ENCODE measurements at regions not wholly inside any gene's neighbourhood (a gene's known extent, or its start where the extent isn't known, plus 50 kb on each side); places are given as distances from the start of the nearest gene placed in this dataset.

DNA sequence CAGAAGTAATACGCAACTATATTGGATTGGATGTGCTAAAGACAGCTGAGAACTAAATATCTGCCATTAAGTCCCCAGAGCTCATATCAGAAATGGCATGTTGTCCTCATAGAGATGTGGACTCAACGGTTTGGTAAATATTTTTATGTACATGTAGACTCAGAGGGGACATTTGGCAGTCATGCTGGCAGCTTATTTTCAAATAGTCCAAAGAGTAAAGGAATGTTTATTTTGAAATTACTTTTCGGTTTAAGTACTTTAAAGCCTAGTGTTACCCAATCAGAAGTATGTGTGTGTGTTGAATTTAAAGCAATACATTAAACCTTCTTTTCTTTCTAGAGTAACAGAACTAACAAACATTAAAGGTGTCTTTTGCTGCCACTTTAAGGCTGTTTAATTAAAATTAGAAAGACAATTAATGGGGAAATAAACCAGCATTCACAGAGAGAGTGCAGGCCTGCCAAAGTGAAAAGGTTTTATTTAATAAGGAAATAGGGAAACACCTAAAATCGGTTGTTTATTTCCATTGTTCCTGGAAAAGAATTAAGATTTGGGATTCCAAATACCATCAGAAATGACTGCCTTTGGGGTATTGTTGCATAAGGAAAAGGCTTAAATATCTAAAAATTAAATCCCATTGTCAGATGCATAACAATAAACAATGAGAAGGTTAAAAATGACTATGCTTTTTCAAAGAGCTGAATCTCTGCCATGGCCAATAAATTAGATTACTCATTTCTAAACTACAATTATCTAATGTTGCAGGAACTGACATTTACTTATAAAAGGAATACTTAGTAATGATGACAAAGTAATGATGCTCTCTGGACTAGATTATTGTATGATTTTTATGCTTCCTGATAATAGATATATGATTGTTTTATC is 113.4 kb upstream of the AHR start:
- TF ChIP-seq, protein P1, sequence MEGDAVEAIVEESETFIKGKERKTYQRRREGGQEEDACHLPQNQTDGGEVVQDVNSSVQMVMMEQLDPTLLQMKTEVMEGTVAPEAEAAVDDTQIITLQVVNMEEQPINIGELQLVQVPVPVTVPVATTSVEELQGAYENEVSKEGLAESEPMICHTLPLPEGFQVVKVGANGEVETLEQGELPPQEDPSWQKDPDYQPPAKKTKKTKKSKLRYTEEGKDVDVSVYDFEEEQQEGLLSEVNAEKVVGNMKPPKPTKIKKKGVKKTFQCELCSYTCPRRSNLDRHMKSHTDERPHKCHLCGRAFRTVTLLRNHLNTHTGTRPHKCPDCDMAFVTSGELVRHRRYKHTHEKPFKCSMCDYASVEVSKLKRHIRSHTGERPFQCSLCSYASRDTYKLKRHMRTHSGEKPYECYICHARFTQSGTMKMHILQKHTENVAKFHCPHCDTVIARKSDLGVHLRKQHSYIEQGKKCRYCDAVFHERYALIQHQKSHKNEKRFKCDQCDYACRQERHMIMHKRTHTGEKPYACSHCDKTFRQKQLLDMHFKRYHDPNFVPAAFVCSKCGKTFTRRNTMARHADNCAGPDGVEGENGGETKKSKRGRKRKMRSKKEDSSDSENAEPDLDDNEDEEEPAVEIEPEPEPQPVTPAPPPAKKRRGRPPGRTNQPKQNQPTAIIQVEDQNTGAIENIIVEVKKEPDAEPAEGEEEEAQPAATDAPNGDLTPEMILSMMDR (IDR thresholded peaks at IDR 0.05; ENCODE audit: low read length) = no peak
- no peak for TF ChIP-seq EZH2 (optimal IDR thresholded peaks at IDR 0.05; ENCODE audit: low read depth, low read length)

Measured in MM.1S (cell line).